Activated CD4-positive, alpha-beta memory T cell treated with anti-CD3 and anti-CD28 coated beads for 36 hours (primary cell): ENCODE measurements at regions not wholly inside any gene's neighbourhood (a gene's known extent, or its start where the extent isn't known, plus 50 kb on each side); places are given as distances from the start of the nearest gene placed in this dataset.

Source experiments
- CTCF ChIA-PET: fragments of 350-600 bp; sonication (Branson Sonifier 250); formaldehyde crosslinking; loops from one replicate; lab custom pipeline; 2021; ENCODE audit warnings: antibody characterized with exemption, inconsistent platforms; lab: Charles Lee
- POLR2A ChIA-PET: fragments of 350-600 bp; sonication (Branson Sonifier 250); formaldehyde crosslinking; loops from one replicate; lab custom pipeline; 2021; ENCODE audit warnings: antibody characterized with exemption; lab: Charles Lee
- DNase-seq: peaks from one replicate; pipeline ENCODE4 v3.0.0-alpha.2; 2020
- H3K27ac Mint-ChIP-seq: one replicate; pipeline ENCODE4 v1.8.0; 2021; ENCODE audit warnings: mixed read lengths
- H3K27me3 Mint-ChIP-seq: one replicate; pipeline ENCODE4 v1.8.0; 2021; ENCODE audit warnings: mixed read lengths
- H3K36me3 Mint-ChIP-seq: one replicate; pipeline ENCODE4 v1.8.0; 2021; ENCODE audit warnings: mixed read lengths
- H3K4me1 Mint-ChIP-seq: one replicate; pipeline ENCODE4 v1.8.0; 2021; ENCODE audit warnings: low read depth, mixed read lengths
- H3K4me3 Mint-ChIP-seq: one replicate; pipeline ENCODE4 v1.8.0; 2021; ENCODE audit warnings: mild to moderate bottlenecking, mixed read lengths
- H3K9me3 Mint-ChIP-seq: one replicate; pipeline ENCODE4 v1.8.0; 2021; ENCODE audit warnings: mixed read lengths
- intact Hi-C: fragments of 100-400 bp; cut with micrococcal nuclease; formaldehyde crosslinking; loops from one replicate; pipeline ENCODE4 v1.15.1; 2023

DNA sequence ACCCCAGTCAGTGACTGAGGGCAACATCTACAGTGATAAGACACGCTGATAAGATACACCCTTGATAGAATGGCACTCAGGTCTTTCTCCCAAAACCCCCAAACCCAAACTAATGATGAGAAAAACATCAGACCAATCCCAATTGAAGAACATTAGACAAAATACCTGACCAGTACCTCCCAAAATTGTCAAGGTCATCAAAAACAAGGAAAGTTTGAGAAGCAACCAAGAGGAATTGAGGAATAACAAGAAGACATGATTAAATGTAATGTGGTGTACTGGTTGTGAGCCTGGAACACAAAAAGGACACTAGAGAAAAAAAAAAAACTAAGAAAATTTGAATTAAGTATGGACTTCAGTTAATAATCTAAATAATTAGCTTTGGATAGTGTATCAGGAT lies 222.8 kb downstream of the GAS1 start:
- H3K4me1 Mint-ChIP-seq: no peaks in the 10 kb centered on the region
- peaks cover 7% of the 10 kb centered on the region for H3K27me3 Mint-ChIP-seq
- no peak for DNase-seq
- H3K27ac Mint-ChIP-seq: no peak overlapping the region
- POLR2A ChIA-PET: no interaction called here
- CTCF ChIA-PET: no interaction called here
- no peaks in the 10 kb centered on the region for H3K9me3 Mint-ChIP-seq
- H3K36me3 Mint-ChIP-seq: no peaks in the 10 kb centered on the region
- intact Hi-C loops: no loop called here
- H3K4me3 Mint-ChIP-seq: no peak overlapping the region

DNA sequence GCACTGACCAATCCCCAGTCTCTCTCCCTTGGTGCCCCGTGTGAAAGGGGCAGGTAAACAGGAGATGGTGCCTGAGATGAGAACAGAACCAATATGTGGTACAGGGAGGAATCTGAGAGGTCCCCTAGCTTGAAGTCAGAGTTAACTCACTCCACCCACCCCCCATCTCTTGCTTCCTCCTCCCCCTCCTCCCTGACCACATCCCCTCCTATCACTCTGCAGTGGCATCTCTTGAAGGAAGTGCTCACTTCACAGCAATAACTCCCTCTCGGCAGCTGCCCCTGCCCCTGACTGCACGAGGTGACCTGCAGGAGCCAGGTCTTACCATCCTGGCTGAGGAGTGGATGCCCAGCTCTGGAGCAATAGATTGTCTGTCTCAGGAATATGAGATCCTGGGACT lies 224.0 kb downstream of the GAS1 start:
- no peak for DNase-seq
- CTCF ChIA-PET: no interaction called here
- no peak overlapping the region for H3K4me3 Mint-ChIP-seq
- H3K27ac Mint-ChIP-seq: no peak overlapping the region
- POLR2A ChIA-PET: no interaction called here
- no peaks in the 10 kb centered on the region for H3K36me3 Mint-ChIP-seq
- H3K27me3 Mint-ChIP-seq: peaks cover 7% of the 10 kb centered on the region
- H3K4me1 Mint-ChIP-seq: no peaks in the 10 kb centered on the region
- H3K9me3 Mint-ChIP-seq: no peaks in the 10 kb centered on the region
- intact Hi-C loops: no loop called here

GRCh38 chr9:86722706-86723075 lies 224.6 kb downstream of the GAS1 start:
- no peaks in the 10 kb centered on the region for H3K4me1 Mint-ChIP-seq
- POLR2A ChIA-PET: no interaction called here
- intact Hi-C loops: no loop called here
- H3K27me3 Mint-ChIP-seq: peaks cover 7% of the 10 kb centered on the region
- H3K36me3 Mint-ChIP-seq: no peaks in the 10 kb centered on the region
- CTCF ChIA-PET: no interaction called here
- no peaks in the 10 kb centered on the region for H3K9me3 Mint-ChIP-seq
- no peak overlapping the region for H3K27ac Mint-ChIP-seq
- DNase-seq: no peak
- H3K4me3 Mint-ChIP-seq: no peak overlapping the region

DNA sequence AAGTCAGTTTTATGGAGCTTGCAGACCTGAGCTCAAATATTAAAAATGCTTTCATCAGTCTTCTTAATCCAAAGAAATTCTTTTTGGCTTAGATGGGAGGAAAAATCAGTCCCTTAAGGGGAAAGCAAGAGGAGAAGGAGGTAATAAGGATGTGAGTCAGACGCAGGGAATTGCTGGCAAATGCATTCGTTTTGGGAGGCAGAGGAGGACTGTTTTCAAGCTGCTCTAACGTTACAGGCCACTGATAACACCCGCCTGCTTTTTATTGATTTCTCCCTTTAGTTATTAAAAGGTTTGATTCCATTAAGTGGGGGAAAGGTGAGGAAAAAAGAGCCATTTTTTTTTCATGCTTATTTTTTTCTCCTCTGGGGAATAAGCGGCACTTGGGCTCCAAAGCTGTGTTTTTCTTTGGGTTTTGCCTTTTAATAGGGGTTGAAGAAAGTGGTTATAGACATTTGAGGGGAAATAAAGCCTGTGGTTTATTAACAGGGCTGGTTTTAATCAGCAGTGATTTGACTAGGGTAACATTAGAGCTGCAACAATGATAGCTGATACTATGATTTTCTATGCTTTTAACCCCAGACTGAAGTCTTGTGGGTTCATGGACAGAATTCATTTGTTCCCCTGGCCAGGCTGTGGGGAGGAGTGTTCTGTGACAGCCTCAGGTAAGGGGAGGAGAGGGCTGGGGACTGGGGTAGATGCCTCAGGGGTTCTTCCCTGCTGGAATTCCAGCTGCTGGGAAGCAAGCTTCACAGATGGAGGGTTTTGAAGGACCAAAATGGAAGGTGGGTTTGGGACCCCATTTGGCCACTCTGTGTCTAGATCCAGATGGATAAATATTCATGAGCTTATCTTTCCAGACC lies 225.2 kb downstream of the GAS1 start:
- ChIA-PET CTCF (no interaction called here), POLR2A (no interaction called here)
- H3K4me3 Mint-ChIP-seq: no peak overlapping the region
- H3K27ac Mint-ChIP-seq: no peak overlapping the region
- no peaks in the 10 kb centered on the region for H3K36me3 Mint-ChIP-seq
- DNase-seq: no peak
- intact Hi-C loops: no loop called here
- H3K4me1 Mint-ChIP-seq: no peaks in the 10 kb centered on the region
- H3K27me3 Mint-ChIP-seq: peaks cover 10% of the 10 kb centered on the region
- no peaks in the 10 kb centered on the region for H3K9me3 Mint-ChIP-seq

DNA sequence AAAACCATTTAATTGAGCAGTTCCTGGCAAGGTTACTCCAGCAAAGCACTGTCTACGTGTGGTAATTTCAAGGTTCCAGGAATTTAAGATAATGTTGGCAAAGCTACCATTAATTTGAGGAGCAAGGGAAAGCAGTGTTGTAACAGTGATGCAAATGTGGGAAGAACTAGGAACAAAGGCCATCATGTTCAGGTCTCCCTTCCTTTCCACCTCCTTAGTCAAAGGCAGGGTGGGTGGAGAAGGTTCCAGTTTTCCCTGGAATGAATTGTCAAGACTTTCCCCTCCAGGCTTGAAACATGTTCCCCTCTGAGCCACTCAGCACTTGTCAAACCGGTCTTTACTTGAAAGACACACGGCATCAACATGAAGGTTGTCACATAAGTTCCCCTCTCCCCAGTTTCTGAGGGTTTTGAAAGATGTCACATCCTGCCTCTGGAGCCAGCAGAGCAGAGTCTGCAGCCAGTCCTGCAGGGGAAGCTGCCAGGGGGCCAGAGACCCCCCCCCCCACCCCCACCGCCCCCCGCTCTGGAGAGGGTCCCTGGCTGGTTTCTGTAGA lies 226.0 kb downstream of the GAS1 start:
- ChIA-PET POLR2A (no interaction called here), CTCF (no interaction called here)
- Mint-ChIP-seq H3K9me3 (no peaks in the 10 kb centered on the region), H3K27ac (no peak overlapping the region), H3K4me1 (no peaks in the 10 kb centered on the region), H3K27me3 (peaks cover 9% of the 10 kb centered on the region), H3K36me3 (no peaks in the 10 kb centered on the region), H3K4me3 (no peak overlapping the region)
- intact Hi-C loops: no loop called here
- no peak for DNase-seq

- ChIA-PET POLR2A (no interaction called here), CTCF (no interaction called here)
- Mint-ChIP-seq H3K9me3 (no peaks in the 10 kb centered on the region), H3K4me3 (no peak overlapping the region), H3K27ac (no peak overlapping the region), H3K36me3 (no peaks in the 10 kb centered on the region), H3K27me3 (peaks cover 15% of the 10 kb centered on the region), H3K4me1 (no peaks in the 10 kb centered on the region)
- DNase-seq: no peak
- intact Hi-C loops: no loop called here
These were observed 226.6 kb downstream of the GAS1 start for GRCh38 chr9:86720639-86721225.

- POLR2A ChIA-PET: no interaction called here
- no peaks in the 10 kb centered on the region for H3K4me1 Mint-ChIP-seq
- CTCF ChIA-PET: no interaction called here
- H3K9me3 Mint-ChIP-seq: no peaks in the 10 kb centered on the region
- H3K27me3 Mint-ChIP-seq: peaks cover 14% of the 10 kb centered on the region
- intact Hi-C loops: no loop called here
- DNase-seq: no peak
- no peak overlapping the region for H3K4me3 Mint-ChIP-seq
- H3K27ac Mint-ChIP-seq: no peak overlapping the region
- no peaks in the 10 kb centered on the region for H3K36me3 Mint-ChIP-seq
These were observed 228.8 kb downstream of the GAS1 start for GRCh38 chr9:86718388-86719049.

- CTCF ChIA-PET: no interaction called here
- Mint-ChIP-seq H3K4me1 (no peaks in the 10 kb centered on the region), H3K36me3 (no peaks in the 10 kb centered on the region), H3K9me3 (no peaks in the 10 kb centered on the region), H3K27me3 (peaks cover 15% of the 10 kb centered on the region), H3K27ac (no peak overlapping the region), H3K4me3 (no peak overlapping the region)
- no peak for DNase-seq
- POLR2A ChIA-PET: no interaction called here
- intact Hi-C loops: no loop called here
These were observed 230.9 kb downstream of the GAS1 start for GRCh38 chr9:86716326-86716922.

- H3K27me3 Mint-ChIP-seq: peaks cover 15% of the 10 kb centered on the region
- ChIA-PET POLR2A (no interaction called here), CTCF (no interaction called here)
- H3K9me3 Mint-ChIP-seq: no peaks in the 10 kb centered on the region
- H3K36me3 Mint-ChIP-seq: no peaks in the 10 kb centered on the region
- no peaks in the 10 kb centered on the region for H3K4me1 Mint-ChIP-seq
- intact Hi-C loops: no loop called here
- no peak overlapping the region for H3K4me3 Mint-ChIP-seq
- DNase-seq: no peak
- no peak overlapping the region for H3K27ac Mint-ChIP-seq
These were observed 232.3 kb downstream of the GAS1 start for GRCh38 chr9:86714999-86715398.

GRCh38 chr9:86713970-86714369 lies 233.3 kb downstream of the GAS1 start:
- ChIA-PET CTCF (no interaction called here), POLR2A (no interaction called here)
- H3K27me3 Mint-ChIP-seq: peaks cover 11% of the 10 kb centered on the region
- no peak overlapping the region for H3K4me3 Mint-ChIP-seq
- H3K9me3 Mint-ChIP-seq: no peaks in the 10 kb centered on the region
- no peaks in the 10 kb centered on the region for H3K4me1 Mint-ChIP-seq
- no peak overlapping the region for H3K27ac Mint-ChIP-seq
- DNase-seq: no peak
- no peaks in the 10 kb centered on the region for H3K36me3 Mint-ChIP-seq
- intact Hi-C loops: no loop called here

DNA sequence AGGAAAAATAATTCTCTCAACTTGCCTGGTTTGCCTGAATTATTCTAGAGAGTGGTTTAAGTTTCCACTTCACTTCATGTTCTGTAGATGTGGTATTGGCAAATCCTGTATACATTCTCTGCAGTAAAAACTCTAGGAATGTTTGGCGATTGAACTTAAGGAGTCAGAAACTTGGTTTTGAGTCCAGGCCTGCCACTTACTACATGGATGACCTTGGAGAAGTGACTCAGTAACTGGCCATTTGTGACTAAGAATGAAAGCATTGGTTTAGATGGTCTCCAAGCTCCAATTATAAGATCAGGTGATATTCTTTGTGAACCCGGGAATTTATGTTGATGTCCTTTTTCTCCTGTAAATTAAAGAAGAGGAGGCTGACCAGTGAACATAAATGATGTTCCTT lies 233.8 kb downstream of the GAS1 start:
- intact Hi-C loops: no loop called here
- Mint-ChIP-seq H3K9me3 (no peaks in the 10 kb centered on the region), H3K4me1 (no peaks in the 10 kb centered on the region), H3K27me3 (peaks cover 11% of the 10 kb centered on the region), H3K27ac (no peak overlapping the region), H3K36me3 (no peaks in the 10 kb centered on the region), H3K4me3 (no peak overlapping the region)
- CTCF ChIA-PET: no interaction called here
- DNase-seq: no peak
- POLR2A ChIA-PET: no interaction called here
